ENCODE measurements at regions not wholly inside any gene's neighbourhood (a gene's known extent, or its start where the extent isn't known, plus 50 kb on each side); places are given as distances from the start of the nearest gene placed in this dataset.
A peak's percentile ranks its signal among the peaks of the same experiment; 100 is the strongest.

DNA sequence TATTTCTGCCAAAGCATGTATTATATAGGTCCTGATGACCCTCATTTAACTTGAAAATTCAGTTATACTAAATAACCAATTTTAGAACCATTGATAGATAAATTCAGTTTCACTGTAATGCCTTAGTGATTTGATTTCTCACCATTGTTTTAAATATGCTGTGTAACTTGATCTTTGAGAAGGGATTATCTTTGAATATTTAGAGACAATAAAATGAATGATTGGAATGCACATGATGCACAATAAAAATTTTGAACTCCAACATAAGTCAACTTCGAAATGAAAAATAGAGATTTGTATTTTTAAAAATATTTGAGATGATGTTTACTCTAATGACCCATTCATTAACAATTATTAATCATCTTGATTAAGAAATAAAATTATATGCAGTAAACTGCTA lies 654.5 kb downstream of the OLFM4 start:
- no peak for DNase-seq (ENCODE audit: low spot score)

DNA sequence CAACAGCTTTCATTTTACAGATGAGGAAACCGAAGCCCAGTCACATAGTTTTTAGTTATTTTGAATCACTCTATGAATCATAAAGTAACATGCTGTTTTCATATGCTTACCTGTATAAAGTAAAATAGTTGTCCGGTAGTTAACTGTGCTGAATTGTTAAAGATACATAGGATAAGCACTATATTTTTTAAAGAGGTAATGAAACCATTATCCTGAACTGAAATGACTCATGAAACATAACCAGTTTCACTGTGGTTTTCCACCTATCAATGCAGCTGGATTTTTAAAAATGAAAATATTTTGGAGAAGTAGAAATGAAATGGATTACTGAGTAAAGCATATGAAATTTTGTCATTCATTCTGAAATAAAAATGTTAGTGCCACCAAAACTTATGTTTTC lies 655.0 kb downstream of the OLFM4 start:
- DNase-seq (ENCODE audit: low spot score) = no peak

GRCh38 chr13:53691417-53691816 lies 662.8 kb downstream of the OLFM4 start:
- no peak for DNase-seq (ENCODE audit: low spot score)

- no peak for DNase-seq (ENCODE audit: low spot score)
These were observed 666.4 kb downstream of the OLFM4 start for GRCh38 chr13:53694814-53695532.

DNA sequence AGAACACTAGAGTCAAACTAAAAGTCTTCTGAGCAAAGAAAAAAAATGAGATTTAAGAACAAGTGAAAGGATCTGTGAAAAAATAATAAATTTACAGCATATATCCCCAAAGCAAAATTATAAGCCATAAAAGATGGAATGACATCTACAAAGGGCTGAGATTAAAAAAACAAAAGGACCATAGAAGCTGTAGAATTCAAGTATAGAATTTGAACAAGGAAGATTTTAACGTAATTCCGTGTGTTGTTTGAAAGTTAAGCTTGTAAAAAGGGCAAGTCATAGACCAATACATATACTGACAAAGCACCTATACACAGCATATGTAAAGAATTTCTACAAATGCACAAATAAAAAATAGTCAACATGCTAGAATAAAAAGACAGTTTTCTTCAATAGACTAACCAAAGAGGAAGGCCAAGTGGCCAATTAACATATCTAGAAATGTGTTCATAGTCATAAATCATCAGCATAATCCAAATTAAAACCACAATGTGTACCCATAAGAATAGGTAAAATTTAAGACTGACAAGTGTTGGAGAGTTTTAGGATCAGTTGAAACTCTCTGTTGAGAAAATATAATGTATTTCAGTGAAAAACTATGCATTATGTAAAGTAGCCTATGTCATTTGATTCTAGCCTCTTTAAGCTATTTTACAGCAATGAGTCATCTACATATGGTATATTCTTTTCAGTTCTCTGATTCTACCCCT lies 674.9 kb downstream of the OLFM4 start:
- DNase-seq (ENCODE audit: low spot score) = no peak

- no peak for DNase-seq (ENCODE audit: low spot score)
These were observed 690.7 kb downstream of the OLFM4 start for GRCh38 chr13:53719281-53719680.

DNA sequence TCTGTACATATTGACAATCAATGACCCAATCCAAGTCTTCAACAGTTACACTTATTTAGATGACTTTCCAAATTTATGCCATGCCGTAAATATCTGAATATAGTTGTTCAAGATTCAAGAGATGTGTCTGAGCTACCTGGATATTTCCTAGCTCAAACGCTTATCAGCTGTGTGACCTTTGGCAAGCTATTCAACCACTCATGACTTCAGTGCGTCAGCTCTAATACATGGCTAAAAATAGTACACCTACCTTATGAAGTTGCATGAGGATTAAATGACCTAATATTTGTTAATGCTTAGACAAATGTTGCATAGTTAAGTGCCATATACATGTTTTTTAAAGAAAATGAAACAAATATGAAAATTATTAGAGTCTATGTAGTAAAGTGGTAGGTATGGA lies 704.1 kb downstream of the OLFM4 start:
- no peak for DNase-seq (ENCODE audit: low spot score)

- DNase-seq (ENCODE audit: low spot score) = peak; percentile 5
These were observed 715.3 kb downstream of the OLFM4 start for GRCh38 chr13:53743906-53744305.

DNA sequence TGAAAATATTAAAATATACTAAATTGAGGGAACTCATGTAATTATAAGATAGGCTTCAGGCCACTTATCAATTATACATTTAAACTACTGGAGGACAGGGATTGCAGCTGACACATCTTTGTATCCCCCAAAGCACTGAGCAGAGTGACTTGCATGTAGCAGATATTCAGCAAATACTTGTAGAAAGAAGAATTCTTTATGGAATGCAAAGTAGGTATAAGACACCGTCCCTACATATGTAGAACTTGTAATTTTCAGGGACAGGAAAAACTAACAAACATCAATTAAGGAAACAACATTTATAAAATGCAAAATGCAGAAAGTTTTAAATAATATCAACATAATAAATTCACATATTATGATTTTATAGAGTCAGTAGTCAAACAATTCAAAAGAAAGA lies 719.2 kb downstream of the OLFM4 start:
- no peak for DNase-seq (ENCODE audit: low spot score)

GRCh38 chr13:53749306-53749705 lies 720.7 kb downstream of the OLFM4 start:
- no peak for DNase-seq (ENCODE audit: low spot score)

DNA sequence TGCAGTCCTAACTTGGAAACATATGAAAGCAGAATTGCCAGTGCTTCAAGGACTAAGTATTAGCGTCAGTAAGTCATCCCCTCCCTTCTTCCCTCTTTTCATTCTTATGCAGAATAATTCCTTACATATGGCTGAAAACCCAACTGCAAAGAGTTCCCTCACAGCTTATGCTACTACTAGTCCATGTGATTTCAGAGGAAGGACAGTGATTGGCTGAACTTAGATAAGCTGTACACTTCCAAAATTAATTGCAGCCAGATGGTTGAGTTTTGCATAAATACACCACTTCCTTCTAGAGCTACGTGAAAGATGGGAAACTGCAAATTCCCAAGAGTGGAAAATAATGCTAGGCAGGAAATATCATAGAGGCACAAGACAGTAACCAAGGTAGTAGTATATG lies 730.4 kb downstream of the OLFM4 start:
- DNase-seq (ENCODE audit: low spot score) = no peak

DNA sequence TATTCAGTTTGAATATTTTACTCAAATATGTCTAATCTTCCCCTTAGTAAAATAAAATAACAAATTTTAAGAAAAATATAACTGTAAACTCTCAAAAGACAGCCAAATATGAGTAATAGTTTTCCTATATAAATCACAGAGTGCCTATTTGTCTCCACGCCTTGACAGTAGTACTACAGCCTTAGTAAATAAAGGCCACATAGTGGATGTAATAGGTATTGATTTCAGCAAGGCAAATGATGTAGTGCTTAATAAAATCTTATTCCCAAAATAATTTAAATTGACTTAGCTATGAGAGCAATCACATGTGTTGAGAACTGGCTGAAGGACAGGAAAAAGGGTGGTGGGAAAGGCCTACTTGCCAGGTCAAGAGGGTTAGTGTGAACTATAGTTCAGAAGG lies 747.2 kb downstream of the OLFM4 start:
- DNase-seq (ENCODE audit: low spot score) = peak; percentile 7

- no peak for DNase-seq (ENCODE audit: low spot score)
These were observed 750.3 kb downstream of the OLFM4 start for GRCh38 chr13:53778937-53779336.

DNA sequence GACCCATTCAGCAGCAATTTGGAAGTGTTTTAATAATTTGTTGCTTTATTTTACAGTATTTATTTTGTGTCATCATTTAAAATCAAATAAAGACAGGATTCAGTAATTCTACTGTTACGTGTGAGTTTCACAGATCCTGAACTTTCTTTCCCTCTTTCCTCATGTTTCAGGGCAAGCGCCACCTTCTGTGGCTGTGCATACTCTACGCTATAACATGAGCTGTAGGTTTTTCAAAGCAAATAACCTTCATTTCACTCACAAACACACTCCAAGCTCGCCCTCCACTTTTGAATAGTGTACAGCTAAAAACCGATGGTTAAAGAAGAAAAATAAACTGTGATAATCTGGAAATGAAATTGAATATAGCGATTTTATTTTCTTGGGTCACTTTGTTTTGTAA lies 753.3 kb downstream of the OLFM4 start:
- no peak for DNase-seq (ENCODE audit: low spot score)

GRCh38 chr13:53782488-53782961 lies 753.9 kb downstream of the OLFM4 start:
- peak; percentile 72 for DNase-seq (ENCODE audit: low spot score)

GRCh38 chr13:53783471-53783870 lies 754.9 kb downstream of the OLFM4 start:
- no peak for DNase-seq (ENCODE audit: low spot score)

DNA sequence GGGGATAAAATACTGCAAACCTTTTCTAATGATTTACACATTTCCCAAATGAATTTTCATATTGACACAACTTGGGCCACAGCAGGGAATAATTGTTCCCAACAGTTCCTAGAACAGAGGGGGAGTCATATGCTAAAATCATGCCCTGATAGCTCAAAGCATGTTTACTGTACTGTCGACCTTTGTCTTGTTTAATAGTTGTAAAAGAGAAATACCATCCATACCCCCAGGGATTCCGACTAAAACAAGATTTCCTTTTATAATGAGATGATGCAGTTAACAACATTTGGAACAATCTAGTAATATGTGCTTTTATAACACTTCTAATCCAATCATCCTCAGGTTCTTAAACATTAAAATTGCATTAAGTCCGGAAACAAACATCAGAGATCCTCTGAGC lies 759.7 kb downstream of the OLFM4 start:
- DNase-seq (ENCODE audit: low spot score) = no peak

DNA sequence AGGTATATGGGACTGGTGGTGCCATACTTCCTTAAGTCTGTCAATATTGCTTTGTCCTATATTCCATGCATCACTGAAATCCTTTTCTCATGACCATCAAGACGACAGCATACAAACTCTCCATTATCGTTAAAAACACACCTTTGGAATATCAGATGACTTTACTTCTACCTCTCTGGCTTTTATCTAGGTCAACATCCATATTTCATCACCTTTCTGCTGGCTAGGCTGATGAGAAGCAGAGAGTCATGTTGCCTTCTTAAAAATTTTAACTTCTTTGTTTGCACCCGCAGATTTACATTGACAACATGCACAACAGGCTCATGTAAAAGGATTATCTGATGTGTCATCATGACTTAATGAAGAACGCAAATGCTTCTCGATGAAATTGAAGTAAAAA lies 771.4 kb downstream of the OLFM4 start:
- no peak for DNase-seq (ENCODE audit: low spot score)

GRCh38 chr13:53807251-53807834 lies 778.7 kb downstream of the OLFM4 start:
- no peak for DNase-seq (ENCODE audit: low spot score)

- DNase-seq (ENCODE audit: low spot score) = no peak
These were observed 793.0 kb downstream of the OLFM4 start for GRCh38 chr13:53821632-53822031.

GRCh38 chr13:53822136-53822535 lies 793.5 kb downstream of the OLFM4 start:
- no peak for DNase-seq (ENCODE audit: low spot score)

- DNase-seq (ENCODE audit: low spot score) = no peak
These were observed 810.8 kb downstream of the OLFM4 start for GRCh38 chr13:53839461-53839860.

Data from HT-29 (cell line).